Mucosa of descending colon (tissue), 3 donors: ENCODE measurements at regions not wholly inside any gene's neighbourhood (a gene's known extent, or its start where the extent isn't known, plus 50 kb on each side); places are given as distances from the start of the nearest gene placed in this dataset.

Experiments
- ATAC-seq: fragments of 200-7000 bp; cut with Tn5 transposase; one replicate; pipeline ENCODE4 v1.9.1; 2020; ENCODE audit warnings: mild to moderate bottlenecking, moderate library complexity
- DNase-seq, 3 donors: peaks; one replicate each; pipeline ENCODE4 v3.0.0-alpha.2; 2020
- H3K36me3 ChIP-seq: fragments of 200-600 bp; one replicate; pipeline ENCODE4 v1.8.0; 2021; ENCODE audit warnings: low read depth, mild to moderate bottlenecking
- H3K4me1 ChIP-seq: fragments of 200-600 bp; one replicate; pipeline ENCODE4 v1.8.0; 2021; ENCODE audit warnings: low read depth, mild to moderate bottlenecking
- H3K4me3 ChIP-seq: fragments of 200-600 bp; one replicate; pipeline ENCODE4 v1.8.0; 2021; ENCODE audit warnings: mild to moderate bottlenecking
- H3K9me3 ChIP-seq: fragments of 200-600 bp; one replicate; pipeline ENCODE4 v1.8.0; 2021; ENCODE audit warnings: mild to moderate bottlenecking
- intact Hi-C, 2 donors: fragments of 100-400 bp; cut with DNase I in 1 of 2; cut with micrococcal nuclease in 1 of 2; formaldehyde crosslinking; loops; one replicate each; pipeline versions ENCODE4 v1.11.0 to v1.11.1; 2022; cut with DNase I, micrococcal nuclease
- TF ChIP-seq, protein P1 (sequence below): fragments of 200-600 bp; IDR thresholded peaks from one replicate; pipeline ENCODE4 v1.8.0; 2022; ENCODE audit warnings: antibody characterized with exemption, mild to moderate bottlenecking
- donor health status: DM: no; HTN: no; CAD: no; lungs with moderate emphysema.
- donor health status: DM: no; HTN: no; CAD: no.
- donor health status: DM: no; HTN: yes; CAD: no.

DNA sequence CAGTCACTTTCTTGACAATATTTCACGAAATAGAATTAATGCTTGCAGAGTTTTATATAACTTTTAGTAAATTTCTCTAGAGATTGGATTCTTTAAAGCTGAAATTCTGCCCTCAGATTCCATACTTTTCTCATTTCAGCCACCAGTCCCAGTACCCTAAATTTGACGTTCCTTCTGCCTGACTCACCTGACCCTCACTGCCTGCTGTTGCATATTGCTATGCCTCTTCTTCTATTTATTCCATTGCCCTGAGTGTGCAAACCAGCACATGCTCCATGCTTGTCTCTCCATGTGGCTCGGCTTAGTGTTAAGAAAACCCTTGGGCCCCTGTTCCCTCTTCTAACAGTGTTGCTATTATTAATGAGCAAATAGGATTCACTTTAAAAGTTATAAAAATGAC, 533.3 kb downstream of the LRFN5 start:
- DNase-seq (no peak), ATAC-seq (no peak)
- Histone ChIP-seq H3K36me3 (no peaks in the 10 kb centered on the region), H3K9me3 (peaks cover 19% of the 10 kb centered on the region), H3K4me3 (no peak overlapping the region), H3K4me1 (no peaks in the 10 kb centered on the region)
- intact Hi-C loops: no loop called here
- TF ChIP-seq, protein P1, sequence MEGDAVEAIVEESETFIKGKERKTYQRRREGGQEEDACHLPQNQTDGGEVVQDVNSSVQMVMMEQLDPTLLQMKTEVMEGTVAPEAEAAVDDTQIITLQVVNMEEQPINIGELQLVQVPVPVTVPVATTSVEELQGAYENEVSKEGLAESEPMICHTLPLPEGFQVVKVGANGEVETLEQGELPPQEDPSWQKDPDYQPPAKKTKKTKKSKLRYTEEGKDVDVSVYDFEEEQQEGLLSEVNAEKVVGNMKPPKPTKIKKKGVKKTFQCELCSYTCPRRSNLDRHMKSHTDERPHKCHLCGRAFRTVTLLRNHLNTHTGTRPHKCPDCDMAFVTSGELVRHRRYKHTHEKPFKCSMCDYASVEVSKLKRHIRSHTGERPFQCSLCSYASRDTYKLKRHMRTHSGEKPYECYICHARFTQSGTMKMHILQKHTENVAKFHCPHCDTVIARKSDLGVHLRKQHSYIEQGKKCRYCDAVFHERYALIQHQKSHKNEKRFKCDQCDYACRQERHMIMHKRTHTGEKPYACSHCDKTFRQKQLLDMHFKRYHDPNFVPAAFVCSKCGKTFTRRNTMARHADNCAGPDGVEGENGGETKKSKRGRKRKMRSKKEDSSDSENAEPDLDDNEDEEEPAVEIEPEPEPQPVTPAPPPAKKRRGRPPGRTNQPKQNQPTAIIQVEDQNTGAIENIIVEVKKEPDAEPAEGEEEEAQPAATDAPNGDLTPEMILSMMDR: no peak

DNA sequence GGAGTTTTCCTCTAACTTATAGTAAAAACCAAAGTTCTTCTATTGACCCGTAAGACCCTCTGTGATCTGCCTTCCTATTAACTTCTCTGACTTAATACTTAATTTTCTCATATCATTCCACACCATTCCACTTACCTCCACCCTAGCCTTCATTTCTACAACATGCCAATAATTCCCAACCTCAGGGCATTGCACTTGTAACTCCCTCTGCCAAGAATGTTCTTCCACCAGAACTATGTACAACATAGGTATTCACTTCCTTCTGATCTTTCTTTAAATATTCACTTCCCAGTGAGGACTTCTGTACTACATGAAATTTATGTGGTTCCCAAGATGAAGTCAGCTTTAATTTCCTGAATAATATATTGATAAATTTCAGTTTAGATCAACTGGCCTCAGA, 531.7 kb downstream of the LRFN5 start:
- TF ChIP-seq, protein P1: no peak
- Histone ChIP-seq H3K4me1 (no peaks in the 10 kb centered on the region), H3K36me3 (no peaks in the 10 kb centered on the region), H3K4me3 (no peak overlapping the region), H3K9me3 (peaks cover 19% of the 10 kb centered on the region)
- ATAC-seq (no peak), DNase-seq (no peak)
- intact Hi-C loops: no loop called here

DNA sequence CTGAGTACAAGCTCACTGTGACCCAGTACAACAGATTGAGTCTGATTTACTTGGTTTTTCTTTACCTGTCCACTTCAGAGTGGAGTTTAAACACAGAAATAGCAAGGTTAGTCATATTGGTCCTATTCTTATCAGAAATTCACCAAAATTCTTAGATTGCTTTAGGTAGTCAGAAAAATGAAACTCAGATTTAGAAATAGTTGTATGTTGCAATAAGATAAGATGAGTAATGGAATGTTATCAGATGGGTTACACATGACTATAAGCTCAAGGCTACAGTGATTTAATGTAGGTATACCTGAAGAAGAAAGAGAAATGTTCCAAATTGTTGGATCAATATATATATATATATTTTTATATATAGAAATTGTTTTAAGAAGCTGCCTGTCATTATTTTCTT, 524.1 kb downstream of the LRFN5 start:
- DNase-seq: no peak
- Histone ChIP-seq H3K4me1 (no peaks in the 10 kb centered on the region), H3K36me3 (no peaks in the 10 kb centered on the region), H3K9me3 (peaks cover 14% of the 10 kb centered on the region), H3K4me3 (no peak overlapping the region)
- TF ChIP-seq, protein P1: no peak
- intact Hi-C loops: no loop called here
- no peak for ATAC-seq

DNA sequence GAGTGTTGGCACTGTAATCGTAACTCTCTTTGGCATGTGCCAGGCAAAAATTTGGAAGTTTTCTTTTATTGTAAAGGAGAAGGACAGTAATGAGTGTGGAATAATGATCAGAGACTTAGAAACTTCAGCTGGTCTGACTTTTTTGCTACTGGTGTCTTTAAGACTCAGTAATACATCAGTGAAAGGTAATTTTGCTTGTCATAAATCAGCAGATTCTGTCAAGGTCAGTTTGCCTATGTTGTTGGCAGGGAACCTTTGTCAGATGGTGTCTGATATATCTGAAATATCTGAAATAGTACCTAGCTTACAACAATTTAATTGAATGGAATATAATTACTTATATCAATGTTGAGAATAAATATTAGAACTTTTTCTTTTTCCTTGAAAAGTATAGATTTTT, 516.9 kb downstream of the LRFN5 start:
- ATAC-seq: no peak
- H3K4me3 ChIP-seq: no peak overlapping the region
- TF ChIP-seq, protein P1: no peak
- peaks cover 24% of the 10 kb centered on the region for H3K9me3 ChIP-seq
- intact Hi-C loops: no loop called here
- no peak for DNase-seq
- no peaks in the 10 kb centered on the region for H3K4me1 ChIP-seq
- H3K36me3 ChIP-seq: no peaks in the 10 kb centered on the region

DNA sequence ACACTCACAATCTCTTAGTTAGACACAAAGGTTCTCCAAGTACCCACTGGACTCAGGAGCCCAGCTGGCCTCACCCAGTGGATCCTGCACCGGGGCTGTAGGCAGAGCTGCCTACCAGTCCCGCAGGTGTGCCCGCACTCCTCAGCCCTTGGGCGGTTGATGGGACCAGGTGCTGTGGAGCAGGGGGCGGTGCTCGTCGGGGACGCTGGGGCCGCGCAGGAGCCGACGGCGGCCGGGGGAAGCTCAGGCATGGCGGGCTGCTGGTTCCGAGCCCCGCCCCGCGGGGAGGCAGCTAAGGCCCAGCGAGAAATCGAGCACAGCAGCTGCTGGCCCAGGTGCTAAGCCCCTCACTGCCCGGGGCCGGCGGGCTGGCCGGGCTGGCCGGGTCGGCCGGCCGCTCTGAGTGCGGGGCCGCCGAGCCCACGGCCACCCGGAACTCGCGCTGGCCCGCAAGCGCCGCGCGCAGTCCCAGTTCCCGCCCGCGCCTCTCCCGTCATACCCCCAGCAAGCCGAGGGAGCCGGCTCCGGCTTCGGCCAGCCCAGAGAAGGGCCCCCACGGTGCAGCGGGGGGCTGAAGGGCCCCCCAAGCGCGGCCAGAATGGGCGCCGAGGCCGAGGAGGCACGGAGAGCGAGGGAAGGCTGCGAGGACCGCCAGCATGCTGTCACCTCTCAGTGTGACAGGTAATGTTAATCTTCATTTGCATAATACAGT, 506.8 kb downstream of the LRFN5 start:
- Histone ChIP-seq H3K36me3 (no peaks in the 10 kb centered on the region), H3K9me3 (peaks cover 43% of the 10 kb centered on the region), H3K4me3 (no peak overlapping the region), H3K4me1 (no peaks in the 10 kb centered on the region)
- no peak for DNase-seq
- no peak for ATAC-seq
- intact Hi-C loops: no loop called here
- TF ChIP-seq, protein P1: no peak

DNA sequence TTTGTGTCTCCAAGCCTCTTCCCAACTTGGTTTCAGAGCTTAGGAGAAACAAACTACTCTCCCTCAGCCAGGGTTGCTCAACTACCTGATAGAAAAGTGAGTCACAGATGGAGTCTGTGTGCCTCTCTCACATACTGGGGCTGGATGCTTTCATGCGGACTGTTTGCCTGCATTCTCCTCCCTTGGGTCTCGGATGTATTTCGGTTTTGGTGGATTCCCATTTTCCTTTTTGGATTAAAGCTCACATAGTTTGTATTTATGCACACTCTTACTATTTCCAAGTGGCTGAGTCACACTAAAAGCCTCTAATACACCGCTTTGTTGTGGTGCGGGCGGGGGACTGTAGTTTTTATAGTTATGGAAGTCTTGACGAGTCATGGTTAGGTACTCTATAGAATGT, 505.4 kb downstream of the LRFN5 start:
- Histone ChIP-seq H3K4me3 (no peak overlapping the region), H3K9me3 (peaks cover 43% of the 10 kb centered on the region), H3K4me1 (no peaks in the 10 kb centered on the region), H3K36me3 (no peaks in the 10 kb centered on the region)
- DNase-seq (no peak), ATAC-seq (no peak)
- intact Hi-C loops: no loop called here
- TF ChIP-seq, protein P1: no peak
